ENCODE measurements at regions not wholly inside any gene's neighbourhood (a gene's known extent, or its start where the extent isn't known, plus 50 kb on each side); places are given as distances from the start of the nearest gene placed in this dataset.

GRCh38 chr6:148144917-148145521, 197.6 kb upstream of the SASH1 start:
- no peaks in the 10 kb centered on the region for H3K27me3 ChIP-seq (ENCODE audit: control insufficient read depth in 1 of 2, insufficient read depth in 2 of 2, low read length in 2 of 2)
- no peak overlapping the region for H3K27ac ChIP-seq (ENCODE audit: low read length)
- no peaks in the 10 kb centered on the region for H3K4me1 ChIP-seq (ENCODE audit: control insufficient read depth, insufficient read depth, low read length)
- no peaks in the 10 kb centered on the region for H3K9me3 ChIP-seq (ENCODE audit: control insufficient read depth in 2 of 2, low read length in 2 of 2)
- no peak overlapping the region for H3K9ac ChIP-seq (ENCODE audit: low read length in 2 of 2)
- H3K4me3 ChIP-seq (ENCODE audit: low read length in 2 of 2) = peak overlapping the region; percentile 38 to 55
- no peaks in the 10 kb centered on the region for H3K36me3 ChIP-seq (ENCODE audit: control insufficient read depth in 2 of 2, insufficient read depth in 2 of 2, low read length in 2 of 2)

DNA sequence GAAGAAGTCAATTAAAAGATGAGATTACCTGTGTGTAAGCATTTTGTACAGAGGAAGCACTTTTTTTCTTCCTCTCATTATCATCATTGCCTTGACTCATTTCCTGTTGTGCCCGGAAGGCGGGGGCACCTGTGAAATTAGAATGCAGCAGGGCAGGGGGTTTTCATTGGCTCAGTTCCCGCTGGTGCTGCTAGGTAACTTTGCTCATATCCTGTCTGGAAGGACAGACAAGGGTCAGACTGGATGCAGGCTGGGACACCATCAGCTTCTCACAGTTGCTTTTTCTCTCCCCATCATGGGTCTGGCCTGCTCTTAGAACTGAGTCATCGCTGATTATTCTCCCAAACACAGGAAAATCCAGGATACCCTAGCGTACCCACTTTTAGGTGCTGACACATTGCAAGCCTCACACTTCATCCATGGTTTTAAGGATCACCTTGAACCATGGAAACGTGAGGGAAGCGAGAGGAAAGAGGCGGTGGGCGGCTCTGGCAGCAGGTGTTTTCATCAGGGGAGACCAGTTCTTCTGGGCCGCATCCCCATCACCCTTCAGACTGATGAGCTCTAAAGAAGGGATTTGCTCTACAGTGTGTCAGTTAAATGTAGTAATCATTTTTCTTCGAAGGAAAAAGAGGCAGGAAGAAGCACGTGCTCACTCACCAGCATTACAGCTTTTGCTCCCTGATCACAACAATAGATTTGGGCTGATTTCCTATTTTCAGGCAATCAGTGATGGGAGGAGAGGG, 195.7 kb upstream of the SASH1 start:
- Histone ChIP-seq H3K9ac (ENCODE audit: low read length in 2 of 2) (no peak overlapping the region), H3K36me3 (ENCODE audit: control insufficient read depth in 2 of 2, insufficient read depth in 2 of 2, low read length in 2 of 2) (no peaks in the 10 kb centered on the region), H3K4me3 (ENCODE audit: low read length in 2 of 2) (no peak overlapping the region), H3K27ac (ENCODE audit: low read length) (no peak overlapping the region), H3K27me3 (ENCODE audit: control insufficient read depth in 1 of 2, insufficient read depth in 2 of 2, low read length in 2 of 2) (no peaks in the 10 kb centered on the region), H3K9me3 (ENCODE audit: control insufficient read depth in 2 of 2, low read length in 2 of 2) (no peaks in the 10 kb centered on the region), H3K4me1 (ENCODE audit: control insufficient read depth, insufficient read depth, low read length) (no peaks in the 10 kb centered on the region)

DNA sequence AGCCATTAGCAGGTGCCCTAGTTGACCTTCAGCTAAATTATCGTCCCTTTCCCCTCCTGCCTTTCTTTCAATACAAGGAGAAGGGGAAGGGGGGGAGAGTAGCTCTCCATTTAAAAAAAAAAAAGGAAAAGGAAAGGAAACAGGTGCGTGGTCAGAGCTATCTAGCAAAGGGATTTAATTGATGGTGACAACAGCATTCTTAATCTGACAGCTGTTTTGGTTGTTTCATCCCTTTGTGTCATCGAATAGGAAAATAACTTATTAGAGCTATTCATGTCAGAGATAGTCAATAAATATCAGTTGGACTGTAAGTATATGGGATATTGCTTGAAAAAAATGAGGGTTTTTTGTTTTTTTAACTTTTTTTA, 195.2 kb upstream of the SASH1 start:
- no peaks in the 10 kb centered on the region for H3K9me3 ChIP-seq (ENCODE audit: control insufficient read depth in 2 of 2, low read length in 2 of 2)
- H3K36me3 ChIP-seq (ENCODE audit: control insufficient read depth in 2 of 2, insufficient read depth in 2 of 2, low read length in 2 of 2) = no peaks in the 10 kb centered on the region
- H3K27ac ChIP-seq (ENCODE audit: low read length) = no peak overlapping the region
- no peak overlapping the region for H3K9ac ChIP-seq (ENCODE audit: low read length in 2 of 2)
- no peaks in the 10 kb centered on the region for H3K4me1 ChIP-seq (ENCODE audit: control insufficient read depth, insufficient read depth, low read length)
- no peak overlapping the region for H3K4me3 ChIP-seq (ENCODE audit: low read length in 2 of 2)
- H3K27me3 ChIP-seq (ENCODE audit: control insufficient read depth in 1 of 2, insufficient read depth in 2 of 2, low read length in 2 of 2) = no peaks in the 10 kb centered on the region

DNA sequence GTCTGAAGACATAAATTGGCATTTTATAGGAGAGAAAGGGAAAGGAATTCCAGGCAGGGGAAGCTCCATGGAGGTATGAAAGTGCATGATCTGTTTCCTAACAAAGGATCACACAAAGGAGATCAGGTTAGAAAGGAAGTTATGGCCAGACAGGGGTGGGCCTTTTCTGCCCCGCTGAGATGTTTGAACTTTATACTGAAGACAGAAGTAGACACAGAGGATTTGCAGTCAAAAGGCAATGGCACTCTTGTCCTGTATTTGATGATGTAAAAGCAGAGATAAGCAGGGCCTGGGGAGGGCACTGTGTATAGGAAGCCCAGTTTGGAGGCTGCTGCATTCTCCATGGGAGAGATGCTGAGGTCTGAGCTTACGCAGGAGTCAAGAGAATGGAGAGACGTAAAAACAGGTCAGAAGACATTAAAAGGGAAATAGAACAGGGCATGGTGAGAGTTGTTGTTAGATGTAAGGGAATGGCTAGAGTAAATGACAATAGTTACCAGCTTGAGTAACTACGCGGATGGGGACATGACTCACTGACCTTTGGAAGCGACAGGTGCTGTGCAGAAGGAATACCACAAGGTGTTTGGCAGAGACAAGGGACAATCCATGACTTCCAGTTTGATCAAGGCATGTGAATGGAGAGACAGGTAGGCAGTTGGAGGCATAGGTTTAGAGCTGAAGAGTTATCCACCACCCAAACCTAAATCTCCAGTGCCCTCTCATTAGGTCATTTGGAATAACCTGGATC, 190.6 kb upstream of the SASH1 start:
- Histone ChIP-seq H3K4me3 (ENCODE audit: low read length in 2 of 2) (no peak overlapping the region), H3K27me3 (ENCODE audit: control insufficient read depth in 1 of 2, insufficient read depth in 2 of 2, low read length in 2 of 2) (no peaks in the 10 kb centered on the region), H3K9me3 (ENCODE audit: control insufficient read depth in 2 of 2, low read length in 2 of 2) (no peaks in the 10 kb centered on the region), H3K9ac (ENCODE audit: low read length in 2 of 2) (no peak overlapping the region), H3K27ac (ENCODE audit: low read length) (no peak overlapping the region), H3K36me3 (ENCODE audit: control insufficient read depth in 2 of 2, insufficient read depth in 2 of 2, low read length in 2 of 2) (no peaks in the 10 kb centered on the region), H3K4me1 (ENCODE audit: control insufficient read depth, insufficient read depth, low read length) (no peaks in the 10 kb centered on the region)

- H3K27me3 ChIP-seq (ENCODE audit: control insufficient read depth in 1 of 2, insufficient read depth in 2 of 2, low read length in 2 of 2) = no peaks in the 10 kb centered on the region
- H3K4me3 ChIP-seq (ENCODE audit: low read length in 2 of 2) = no peak overlapping the region
- no peak overlapping the region for H3K27ac ChIP-seq (ENCODE audit: low read length)
- no peak overlapping the region for H3K9ac ChIP-seq (ENCODE audit: low read length in 2 of 2)
- no peaks in the 10 kb centered on the region for H3K4me1 ChIP-seq (ENCODE audit: control insufficient read depth, insufficient read depth, low read length)
- no peaks in the 10 kb centered on the region for H3K9me3 ChIP-seq (ENCODE audit: control insufficient read depth in 2 of 2, low read length in 2 of 2)
- H3K36me3 ChIP-seq (ENCODE audit: control insufficient read depth in 2 of 2, insufficient read depth in 2 of 2, low read length in 2 of 2) = no peaks in the 10 kb centered on the region
These were observed 188.0 kb upstream of the SASH1 start for GRCh38 chr6:148154668-148155067.

DNA sequence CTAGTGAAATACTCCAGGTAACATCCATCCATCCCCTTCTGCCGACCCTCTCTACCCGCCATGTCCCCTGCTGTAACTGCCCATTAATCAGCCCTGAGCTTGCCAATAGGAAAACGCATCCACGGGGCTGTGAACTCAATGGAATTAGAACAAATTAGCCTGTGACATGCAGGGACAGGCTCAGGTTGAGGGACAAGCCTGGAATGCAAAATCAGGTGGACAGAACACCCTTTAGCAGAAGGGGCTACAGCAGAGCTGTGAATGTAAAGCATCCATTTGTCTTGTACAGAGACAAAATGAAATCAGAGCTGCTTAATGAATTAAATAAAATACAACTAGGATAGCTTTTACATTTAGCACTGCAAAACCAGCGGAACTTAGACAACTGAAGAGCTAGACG, 187.3 kb upstream of the SASH1 start:
- Histone ChIP-seq H3K9me3 (ENCODE audit: control insufficient read depth in 2 of 2, low read length in 2 of 2) (no peaks in the 10 kb centered on the region), H3K36me3 (ENCODE audit: control insufficient read depth in 2 of 2, insufficient read depth in 2 of 2, low read length in 2 of 2) (no peaks in the 10 kb centered on the region), H3K9ac (ENCODE audit: low read length in 2 of 2) (no peak overlapping the region), H3K27ac (ENCODE audit: low read length) (no peak overlapping the region), H3K4me3 (ENCODE audit: low read length in 2 of 2) (no peak overlapping the region), H3K4me1 (ENCODE audit: control insufficient read depth, insufficient read depth, low read length) (no peaks in the 10 kb centered on the region), H3K27me3 (ENCODE audit: control insufficient read depth in 1 of 2, insufficient read depth in 2 of 2, low read length in 2 of 2) (no peaks in the 10 kb centered on the region)

DNA sequence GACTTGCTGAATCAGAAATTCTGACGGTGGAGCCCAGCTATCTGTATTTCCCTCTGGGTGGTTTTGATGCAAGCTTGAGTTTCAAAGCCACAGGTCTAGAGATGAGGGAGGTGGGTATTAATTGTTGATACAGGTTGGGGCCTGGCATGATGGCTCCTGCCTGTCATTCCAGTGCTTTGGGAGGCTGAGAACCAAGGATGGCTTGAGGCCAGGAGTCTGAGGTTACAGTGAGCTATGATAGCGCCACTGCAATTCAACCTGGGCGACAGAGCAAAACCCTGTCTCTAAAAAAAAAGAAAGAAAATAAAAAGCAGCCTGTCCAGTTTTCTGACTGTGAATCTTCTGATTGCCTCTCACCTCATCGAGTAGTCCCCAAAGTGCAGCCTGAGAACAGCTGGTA, 184.8 kb upstream of the SASH1 start:
- Histone ChIP-seq H3K27ac (ENCODE audit: low read length) (no peak overlapping the region), H3K4me1 (ENCODE audit: control insufficient read depth, insufficient read depth, low read length) (no peaks in the 10 kb centered on the region), H3K36me3 (ENCODE audit: control insufficient read depth in 2 of 2, insufficient read depth in 2 of 2, low read length in 2 of 2) (no peaks in the 10 kb centered on the region), H3K4me3 (ENCODE audit: low read length in 2 of 2) (no peak overlapping the region), H3K9me3 (ENCODE audit: control insufficient read depth in 2 of 2, low read length in 2 of 2) (no peaks in the 10 kb centered on the region), H3K9ac (ENCODE audit: low read length in 2 of 2) (no peak overlapping the region), H3K27me3 (ENCODE audit: control insufficient read depth in 1 of 2, insufficient read depth in 2 of 2, low read length in 2 of 2) (no peaks in the 10 kb centered on the region)

GRCh38 chr6:148164645-148165044, 178.0 kb upstream of the SASH1 start:
- peaks cover 0 to 4% of the 10 kb centered on the region in 2 donors for H3K27me3 ChIP-seq (ENCODE audit: control insufficient read depth in 1 of 2, insufficient read depth in 2 of 2, low read length in 2 of 2)
- no peak overlapping the region for H3K9ac ChIP-seq (ENCODE audit: low read length in 2 of 2)
- H3K27ac ChIP-seq (ENCODE audit: low read length) = no peak overlapping the region
- no peaks in the 10 kb centered on the region for H3K36me3 ChIP-seq (ENCODE audit: control insufficient read depth in 2 of 2, insufficient read depth in 2 of 2, low read length in 2 of 2)
- H3K9me3 ChIP-seq (ENCODE audit: control insufficient read depth in 2 of 2, low read length in 2 of 2) = no peaks in the 10 kb centered on the region
- no peak overlapping the region for H3K4me3 ChIP-seq (ENCODE audit: low read length in 2 of 2)
- H3K4me1 ChIP-seq (ENCODE audit: control insufficient read depth, insufficient read depth, low read length) = no peaks in the 10 kb centered on the region

- no peak overlapping the region for H3K4me3 ChIP-seq (ENCODE audit: low read length in 2 of 2)
- H3K27me3 ChIP-seq (ENCODE audit: control insufficient read depth in 1 of 2, insufficient read depth in 2 of 2, low read length in 2 of 2) = peaks cover 0 to 4% of the 10 kb centered on the region in 2 donors
- H3K27ac ChIP-seq (ENCODE audit: low read length) = no peak overlapping the region
- no peaks in the 10 kb centered on the region for H3K36me3 ChIP-seq (ENCODE audit: control insufficient read depth in 2 of 2, insufficient read depth in 2 of 2, low read length in 2 of 2)
- H3K9me3 ChIP-seq (ENCODE audit: control insufficient read depth in 2 of 2, low read length in 2 of 2) = no peaks in the 10 kb centered on the region
- no peak overlapping the region for H3K9ac ChIP-seq (ENCODE audit: low read length in 2 of 2)
- no peaks in the 10 kb centered on the region for H3K4me1 ChIP-seq (ENCODE audit: control insufficient read depth, insufficient read depth, low read length)
These were observed 176.2 kb upstream of the SASH1 start for GRCh38 chr6:148166339-148166968.

DNA sequence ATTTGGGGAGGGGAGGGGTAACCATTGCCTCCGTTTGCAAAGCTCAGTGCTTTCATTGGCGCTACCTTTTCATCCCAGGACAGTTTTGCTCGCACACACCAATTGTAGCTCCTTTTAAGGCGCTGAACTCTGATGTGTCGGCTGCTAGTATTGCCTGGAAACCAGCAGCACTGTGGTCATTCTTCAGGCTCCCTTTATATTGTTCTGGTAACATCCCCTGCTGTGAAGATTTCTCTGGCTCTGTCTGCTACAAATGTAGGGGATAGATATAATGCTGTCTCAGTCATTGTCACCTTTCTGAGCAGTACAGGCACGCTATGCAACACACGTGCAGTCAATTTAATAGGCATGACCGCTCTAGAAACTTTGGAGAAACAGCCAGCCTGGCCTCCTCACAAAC, 172.9 kb upstream of the SASH1 start:
- peaks cover 2 to 4% of the 10 kb centered on the region in 2 donors for H3K27me3 ChIP-seq (ENCODE audit: control insufficient read depth in 1 of 2, insufficient read depth in 2 of 2, low read length in 2 of 2)
- H3K4me3 ChIP-seq (ENCODE audit: low read length in 2 of 2) = no peak overlapping the region
- H3K9ac ChIP-seq (ENCODE audit: low read length in 2 of 2) = no peak overlapping the region
- H3K27ac ChIP-seq (ENCODE audit: low read length) = no peak overlapping the region
- no peaks in the 10 kb centered on the region for H3K9me3 ChIP-seq (ENCODE audit: control insufficient read depth in 2 of 2, low read length in 2 of 2)
- no peaks in the 10 kb centered on the region for H3K4me1 ChIP-seq (ENCODE audit: control insufficient read depth, insufficient read depth, low read length)
- no peaks in the 10 kb centered on the region for H3K36me3 ChIP-seq (ENCODE audit: control insufficient read depth in 2 of 2, insufficient read depth in 2 of 2, low read length in 2 of 2)

Measured in stomach smooth muscle (tissue), 2 donors.